SU-DHL-6 (cell line): ENCODE measurements at regions not wholly inside any gene's neighbourhood (a gene's known extent, or its start where the extent isn't known, plus 50 kb on each side); places are given as distances from the start of the nearest gene placed in this dataset.

Source experiments
- CTCF ChIP-seq: fragments of 200-600 bp; sonication (generic); IDR thresholded peaks from one replicate; pipeline ENCODE4 v1.5.1; 2017; ENCODE audit warnings: antibody characterized with exemption, mild to moderate bottlenecking, low read length, moderate library complexity; ENCODE audit not compliant: insufficient read depth, poor library complexity, severe bottlenecking
- EZH2phosphoT487 ChIP-seq: fragments of 200-600 bp; sonication (generic), shearing (Covaris generic); conservative IDR thresholded peaks from 2 replicates; pipeline ENCODE4 v1.6.1; 2018; ENCODE audit warnings: mild to moderate bottlenecking, antibody characterized with exemption, low read length, moderate library complexity, mixed read lengths

GRCh38 chr9:107935931-107936330, 446.4 kb upstream of the KLF4 start:
- TF ChIP-seq CTCF = no peak
- TF ChIP-seq EZH2phosphoT487 = no peak
